GM23338 (cell line): ENCODE measurements at regions not wholly inside any gene's neighbourhood (a gene's known extent, or its start where the extent isn't known, plus 50 kb on each side); places are given as distances from the start of the nearest gene placed in this dataset.

Experiments
- CREB1 ChIP-seq: fragments of 250-450 bp; sonication (Bioruptor Pico); IDR thresholded peaks from 2 replicates; pipeline ENCODE4 v1.5.0; 2020; ENCODE audit warnings: low read depth, mild to moderate bottlenecking, moderate library complexity
- EZH2 ChIP-seq: fragments of 200-600 bp; sonication (generic); IDR thresholded peaks from one replicate; pipeline ENCODE4 v1.8.0; 2017; ENCODE audit warnings: antibody characterized with exemption, mild to moderate bottlenecking, low read depth; ENCODE audit not compliant: unreplicated experiment
- EZH2phosphoT487 ChIP-seq: fragments of 200-600 bp; sonication (generic); IDR thresholded peaks from one replicate; pipeline ENCODE4 v1.8.1; 2018; ENCODE audit warnings: antibody characterized with exemption; ENCODE audit not compliant: unreplicated experiment
- JUNB ChIP-seq: IDR thresholded peaks from one replicate; pipeline ENCODE4 v1.6.1; 2016; ENCODE audit warnings: antibody characterized with exemption; ENCODE audit not compliant: unreplicated experiment
- NANOG ChIP-seq: IDR thresholded peaks from 2 replicates; pipeline ENCODE4 v1.6.1; 2016; ENCODE audit warnings: antibody characterized with exemption, borderline replicate concordance
- POLR2AphosphoS5 ChIP-seq: IDR thresholded peaks from 2 replicates; pipeline ENCODE4 v1.6.1; 2016; ENCODE audit warnings: antibody characterized with exemption, low read depth
- REST ChIP-seq: IDR thresholded peaks from one replicate; pipeline ENCODE4 v1.6.1; 2018; ENCODE audit warnings: antibody characterized with exemption; ENCODE audit not compliant: unreplicated experiment
- STAT1 ChIP-seq: IDR thresholded peaks from one replicate; pipeline ENCODE4 v1.6.1; 2016; ENCODE audit warnings: antibody characterized with exemption; ENCODE audit not compliant: unreplicated experiment
- ZNF114 ChIP-seq: fragments of 250-450 bp; sonication (Bioruptor Pico); IDR thresholded peaks from 2 replicates; pipeline ENCODE4 v1.5.0; 2020; ENCODE audit warnings: mild to moderate bottlenecking, moderate library complexity
- TF ChIP-seq, protein P1 (sequence below): fragments of 250-450 bp; sonication (Bioruptor Pico); IDR thresholded peaks from 2 replicates; pipeline ENCODE4 v1.5.0; 2020; ENCODE audit warnings: mild to moderate bottlenecking, moderate library complexity

- TF ChIP-seq, protein P1, sequence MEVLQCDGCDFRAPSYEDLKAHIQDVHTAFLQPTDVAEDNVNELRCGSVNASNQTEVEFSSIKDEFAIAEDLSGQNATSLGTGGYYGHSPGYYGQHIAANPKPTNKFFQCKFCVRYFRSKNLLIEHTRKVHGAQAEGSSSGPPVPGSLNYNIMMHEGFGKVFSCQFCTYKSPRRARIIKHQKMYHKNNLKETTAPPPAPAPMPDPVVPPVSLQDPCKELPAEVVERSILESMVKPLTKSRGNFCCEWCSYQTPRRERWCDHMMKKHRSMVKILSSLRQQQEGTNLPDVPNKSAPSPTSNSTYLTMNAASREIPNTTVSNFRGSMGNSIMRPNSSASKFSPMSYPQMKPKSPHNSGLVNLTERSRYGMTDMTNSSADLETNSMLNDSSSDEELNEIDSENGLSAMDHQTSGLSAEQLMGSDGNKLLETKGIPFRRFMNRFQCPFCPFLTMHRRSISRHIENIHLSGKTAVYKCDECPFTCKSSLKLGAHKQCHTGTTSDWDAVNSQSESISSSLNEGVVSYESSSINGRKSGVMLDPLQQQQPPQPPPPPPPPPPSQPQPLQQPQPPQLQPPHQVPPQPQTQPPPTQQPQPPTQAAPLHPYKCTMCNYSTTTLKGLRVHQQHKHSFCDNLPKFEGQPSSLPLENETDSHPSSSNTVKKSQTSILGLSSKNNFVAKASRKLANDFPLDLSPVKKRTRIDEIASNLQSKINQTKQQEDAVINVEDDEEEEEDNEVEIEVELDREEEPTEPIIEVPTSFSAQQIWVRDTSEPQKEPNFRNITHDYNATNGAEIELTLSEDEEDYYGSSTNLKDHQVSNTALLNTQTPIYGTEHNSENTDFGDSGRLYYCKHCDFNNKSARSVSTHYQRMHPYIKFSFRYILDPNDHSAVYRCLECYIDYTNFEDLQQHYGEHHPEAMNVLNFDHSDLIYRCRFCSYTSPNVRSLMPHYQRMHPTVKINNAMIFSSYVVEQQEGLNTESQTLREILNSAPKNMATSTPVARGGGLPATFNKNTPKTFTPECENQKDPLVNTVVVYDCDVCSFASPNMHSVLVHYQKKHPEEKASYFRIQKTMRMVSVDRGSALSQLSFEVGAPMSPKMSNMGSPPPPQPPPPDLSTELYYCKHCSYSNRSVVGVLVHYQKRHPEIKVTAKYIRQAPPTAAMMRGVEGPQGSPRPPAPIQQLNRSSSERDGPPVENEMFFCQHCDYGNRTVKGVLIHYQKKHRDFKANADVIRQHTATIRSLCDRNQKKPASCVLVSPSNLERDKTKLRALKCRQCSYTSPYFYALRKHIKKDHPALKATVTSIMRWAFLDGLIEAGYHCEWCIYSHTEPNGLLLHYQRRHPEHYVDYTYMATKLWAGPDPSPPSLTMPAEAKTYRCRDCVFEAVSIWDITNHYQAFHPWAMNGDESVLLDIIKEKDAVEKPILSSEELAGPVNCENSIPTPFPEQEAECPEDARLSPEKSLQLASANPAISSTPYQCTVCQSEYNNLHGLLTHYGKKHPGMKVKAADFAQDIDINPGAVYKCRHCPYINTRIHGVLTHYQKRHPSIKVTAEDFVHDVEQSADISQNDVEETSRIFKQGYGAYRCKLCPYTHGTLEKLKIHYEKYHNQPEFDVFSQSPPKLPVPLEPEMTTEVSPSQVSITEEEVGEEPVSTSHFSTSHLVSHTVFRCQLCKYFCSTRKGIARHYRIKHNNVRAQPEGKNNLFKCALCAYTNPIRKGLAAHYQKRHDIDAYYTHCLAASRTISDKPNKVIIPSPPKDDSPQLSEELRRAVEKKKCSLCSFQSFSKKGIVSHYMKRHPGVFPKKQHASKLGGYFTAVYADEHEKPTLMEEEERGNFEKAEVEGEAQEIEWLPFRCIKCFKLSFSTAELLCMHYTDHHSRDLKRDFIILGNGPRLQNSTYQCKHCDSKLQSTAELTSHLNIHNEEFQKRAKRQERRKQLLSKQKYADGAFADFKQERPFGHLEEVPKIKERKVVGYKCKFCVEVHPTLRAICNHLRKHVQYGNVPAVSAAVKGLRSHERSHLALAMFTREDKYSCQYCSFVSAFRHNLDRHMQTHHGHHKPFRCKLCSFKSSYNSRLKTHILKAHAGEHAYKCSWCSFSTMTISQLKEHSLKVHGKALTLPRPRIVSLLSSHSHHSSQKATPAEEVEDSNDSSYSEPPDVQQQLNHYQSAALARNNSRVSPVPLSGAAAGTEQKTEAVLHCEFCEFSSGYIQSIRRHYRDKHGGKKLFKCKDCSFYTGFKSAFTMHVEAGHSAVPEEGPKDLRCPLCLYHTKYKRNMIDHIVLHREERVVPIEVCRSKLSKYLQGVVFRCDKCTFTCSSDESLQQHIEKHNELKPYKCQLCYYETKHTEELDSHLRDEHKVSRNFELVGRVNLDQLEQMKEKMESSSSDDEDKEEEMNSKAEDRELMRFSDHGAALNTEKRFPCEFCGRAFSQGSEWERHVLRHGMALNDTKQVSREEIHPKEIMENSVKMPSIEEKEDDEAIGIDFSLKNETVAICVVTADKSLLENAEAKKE (CRISPR knock-in tag): no peak
- TF ChIP-seq EZH2phosphoT487 (no peak), NANOG (no peak), JUNB (no peak), STAT1 (no peak), ZNF114 (CRISPR knock-in tag) (no peak), CREB1 (CRISPR knock-in tag) (no peak), REST (no peak), EZH2 (no peak), POLR2AphosphoS5 (no peak)
These were observed 91.1 kb upstream of the CEP78 start (continued) for GRCh38 chr9:78144663-78145377.
